GM21447 (cell line): ENCODE measurements at regions not wholly inside any gene's neighbourhood (a gene's known extent, or its start where the extent isn't known, plus 50 kb on each side); places are given as distances from the start of the nearest gene placed in this dataset.

Experiments used
- ATAC-seq: cut with Tn5 transposase; IDR thresholded peaks from one replicate; pipeline ENCODE4 v1.9.1; 2021; ENCODE audit not compliant: unreplicated experiment

DNA sequence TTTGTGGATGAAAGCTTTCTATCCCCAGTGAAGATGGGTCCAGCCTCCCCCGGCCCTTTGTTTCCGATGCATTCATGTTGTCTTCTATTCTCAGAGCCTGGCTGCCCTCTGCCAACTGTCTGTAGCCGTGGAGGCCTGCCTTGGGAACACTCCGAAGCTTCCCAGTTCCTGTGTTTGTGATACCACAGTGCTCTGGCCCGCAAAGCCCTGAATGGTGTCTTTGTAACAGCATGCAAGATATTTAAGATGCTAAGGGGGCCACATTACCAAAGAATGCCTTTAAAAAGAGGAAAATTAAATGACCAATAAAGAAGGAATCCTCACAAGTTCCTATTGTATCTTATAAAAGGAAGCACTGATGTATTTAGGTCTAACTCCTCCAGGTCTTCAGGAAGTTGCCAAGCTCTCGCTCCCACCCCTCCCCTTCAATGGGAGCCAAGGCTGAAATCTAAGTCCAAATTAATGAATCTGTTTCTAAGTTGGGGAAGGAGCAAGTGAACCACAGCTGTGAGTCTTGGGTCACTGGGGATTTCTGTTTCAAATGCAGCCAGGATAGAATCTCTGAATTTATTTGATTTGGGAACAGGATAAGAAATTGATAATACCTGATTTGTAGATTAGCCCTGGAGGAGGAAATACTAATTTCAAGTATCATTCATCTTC, 596.1 kb downstream of the QKI start:
- ATAC-seq: no peak

DNA sequence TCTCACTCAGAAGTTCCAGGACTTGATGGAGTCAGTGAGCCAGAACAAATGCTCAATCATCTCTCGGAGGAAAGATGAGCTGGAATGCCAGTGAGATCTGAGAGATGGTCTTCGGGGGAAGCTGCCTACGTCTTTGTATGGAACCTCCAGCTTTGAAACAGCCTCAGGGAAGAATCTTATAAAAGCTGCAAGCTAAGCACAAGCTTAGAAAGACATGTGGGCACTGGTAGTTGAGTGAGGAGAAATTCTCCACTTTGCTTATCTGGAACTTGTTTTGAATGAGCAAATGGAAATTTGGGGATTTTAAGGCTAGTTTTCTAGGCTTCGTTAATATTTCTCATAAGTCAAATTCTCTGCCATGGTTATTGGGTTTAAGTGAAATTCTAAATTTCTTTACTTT, 594.4 kb downstream of the QKI start:
- ATAC-seq: no peak

DNA sequence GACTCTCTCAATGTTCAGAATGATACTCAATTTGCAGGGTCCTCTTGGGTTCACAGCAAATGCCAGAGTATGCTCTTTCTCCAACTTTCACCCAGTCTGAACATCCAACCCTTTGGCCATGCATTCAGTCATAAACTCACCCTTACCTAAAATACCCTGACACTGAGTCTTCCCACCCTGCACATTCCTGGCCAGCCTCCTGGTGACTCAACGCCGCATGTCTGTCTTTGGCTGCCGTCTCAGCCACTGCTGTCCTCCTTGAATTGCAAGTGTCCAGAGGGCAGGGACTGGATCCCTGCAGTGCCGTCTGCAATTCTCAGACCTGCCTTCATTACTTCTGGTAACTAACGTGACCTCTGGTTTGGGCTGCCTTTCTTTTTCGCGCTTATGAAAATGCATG, 593.4 kb downstream of the QKI start:
- ATAC-seq: no peak

DNA sequence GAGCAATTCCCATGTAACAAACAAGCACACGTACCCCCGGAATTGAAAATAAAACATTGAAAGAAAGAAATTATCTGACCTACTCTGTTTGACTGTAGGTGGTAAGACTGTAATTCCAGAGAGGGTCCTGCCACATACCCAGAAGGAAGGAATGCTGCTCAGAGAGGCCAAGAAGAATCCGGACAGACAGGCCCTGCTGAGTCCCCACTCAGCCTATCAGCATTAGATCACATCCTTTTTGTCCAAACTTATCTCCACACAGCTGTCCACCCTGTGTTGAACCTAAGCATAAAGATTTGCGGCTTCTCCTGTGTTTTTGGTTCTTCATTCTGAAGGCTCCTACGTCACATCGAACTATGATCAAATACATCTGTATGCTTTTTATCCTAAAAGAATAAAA, 591.9 kb downstream of the QKI start:
- ATAC-seq: no peak

DNA sequence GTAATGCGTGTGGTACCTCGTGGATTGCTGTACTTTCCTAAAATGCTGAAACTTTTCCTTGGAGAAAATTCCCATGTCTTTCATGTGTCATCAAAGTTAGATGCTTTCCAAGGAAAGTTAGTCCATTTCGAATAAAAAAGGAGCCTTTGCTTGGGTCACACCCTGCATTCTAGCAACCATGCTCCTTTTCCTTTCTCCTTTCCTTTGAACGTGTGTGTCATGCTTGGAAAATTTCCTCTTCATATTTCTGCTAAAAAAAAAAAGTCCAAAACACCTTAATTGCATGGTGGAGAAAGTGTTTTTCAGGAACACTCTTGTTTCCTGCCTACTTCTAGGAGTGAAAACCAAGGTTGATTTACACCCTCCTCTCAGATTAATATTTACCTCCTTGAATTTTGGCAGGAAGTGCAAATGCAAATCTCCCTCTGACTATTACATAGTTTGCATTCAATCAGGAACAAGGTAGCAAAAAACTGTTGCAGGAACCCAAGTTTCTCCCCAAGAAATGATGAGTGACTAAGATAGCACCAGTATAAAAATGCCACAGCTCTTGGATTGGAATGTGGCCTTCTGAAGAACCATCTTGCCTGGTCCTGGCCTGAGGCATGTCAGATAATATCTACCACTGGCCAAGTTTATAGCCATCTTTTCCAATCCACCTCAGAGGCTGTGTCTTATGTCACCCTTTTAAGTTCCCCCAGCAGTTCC, 590.6 kb downstream of the QKI start:
- ATAC-seq: no peak

DNA sequence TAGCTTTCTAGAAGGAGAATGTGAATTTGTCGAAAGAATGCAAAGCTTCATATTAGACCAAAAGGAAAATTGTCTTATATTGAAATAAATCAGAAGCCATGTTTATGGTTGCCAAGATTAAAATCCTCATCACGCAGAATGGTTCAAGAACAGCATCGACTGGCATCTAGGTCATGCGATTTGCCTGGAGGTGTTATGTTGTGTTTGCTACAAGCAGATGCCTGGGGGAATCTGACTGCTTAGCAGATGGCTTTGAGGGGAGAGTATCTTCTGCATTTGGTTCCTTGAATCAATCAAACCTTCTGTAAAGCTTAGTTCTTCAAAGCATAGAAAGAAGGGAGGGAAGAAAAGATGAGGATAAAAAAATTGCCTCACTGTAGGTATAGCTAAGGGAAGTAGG, 585.8 kb downstream of the QKI start:
- ATAC-seq: no peak

DNA sequence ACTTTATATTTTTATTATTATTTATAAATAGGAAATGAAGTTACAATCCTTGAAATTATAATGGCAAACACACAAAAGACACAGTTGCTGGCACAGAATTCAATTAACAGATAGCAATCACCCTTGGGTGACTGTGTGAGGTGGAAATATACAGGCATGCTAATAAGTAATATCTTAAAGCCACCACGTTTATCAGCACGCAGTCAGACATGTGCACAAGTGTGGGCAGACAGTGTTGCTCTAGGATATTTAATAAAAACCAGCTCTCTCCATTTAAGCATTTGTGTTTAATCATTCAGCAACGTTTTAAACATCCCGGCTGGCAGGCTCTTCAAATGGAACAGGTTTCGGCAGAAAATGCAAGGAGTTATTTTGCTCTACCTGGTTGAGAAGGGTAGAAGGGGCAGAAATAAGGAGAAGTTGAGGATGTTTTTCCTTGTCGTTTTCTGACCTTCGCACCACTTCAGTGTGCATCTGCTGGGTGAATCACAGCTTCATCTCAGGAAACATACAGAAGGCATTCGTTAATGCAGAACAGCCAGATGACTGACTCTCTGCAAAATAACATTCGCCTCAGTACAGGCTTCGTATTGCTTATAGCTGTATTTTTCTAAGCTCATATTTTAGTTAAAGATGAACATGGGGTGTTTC, 585.1 kb downstream of the QKI start:
- no peak for ATAC-seq

DNA sequence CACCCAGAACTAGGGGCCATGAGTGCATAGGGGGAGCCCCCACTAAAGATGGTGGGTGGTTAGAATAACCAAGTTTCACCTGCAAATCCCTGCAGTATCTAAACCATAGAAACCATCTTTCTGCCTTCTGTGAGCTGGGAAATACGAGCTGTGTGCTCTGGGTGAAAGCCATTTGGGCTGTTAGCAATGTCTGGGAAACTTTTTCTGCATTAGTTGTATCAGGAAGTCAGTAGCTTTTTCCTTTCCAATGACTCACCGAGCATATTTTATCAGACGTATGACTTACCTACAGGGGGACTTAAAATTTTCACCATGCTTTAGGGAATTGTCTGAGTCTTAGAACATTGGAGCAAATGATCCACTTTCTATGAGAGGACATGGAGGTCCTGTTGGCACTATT, 584.0 kb downstream of the QKI start:
- no peak for ATAC-seq

DNA sequence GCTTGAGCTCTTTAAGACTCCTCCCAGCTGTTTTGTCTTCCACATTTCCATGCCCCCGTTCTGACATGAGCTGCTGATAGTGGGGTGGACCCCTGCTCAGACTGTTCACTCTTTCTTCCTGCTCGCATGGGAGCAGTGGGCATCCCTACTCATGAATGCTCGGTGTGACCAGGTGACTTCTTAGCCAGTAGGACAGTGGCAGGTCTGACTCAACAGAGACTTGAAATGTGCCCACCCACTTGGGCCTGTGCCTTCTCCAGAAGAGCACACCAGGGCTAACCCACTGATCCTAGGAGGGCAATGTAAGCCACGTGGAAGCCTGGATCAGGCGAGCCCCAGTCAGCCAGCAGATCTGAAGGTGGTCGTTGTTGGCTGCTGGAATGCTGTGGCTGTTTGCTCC, 582.0 kb downstream of the QKI start:
- no peak for ATAC-seq

DNA sequence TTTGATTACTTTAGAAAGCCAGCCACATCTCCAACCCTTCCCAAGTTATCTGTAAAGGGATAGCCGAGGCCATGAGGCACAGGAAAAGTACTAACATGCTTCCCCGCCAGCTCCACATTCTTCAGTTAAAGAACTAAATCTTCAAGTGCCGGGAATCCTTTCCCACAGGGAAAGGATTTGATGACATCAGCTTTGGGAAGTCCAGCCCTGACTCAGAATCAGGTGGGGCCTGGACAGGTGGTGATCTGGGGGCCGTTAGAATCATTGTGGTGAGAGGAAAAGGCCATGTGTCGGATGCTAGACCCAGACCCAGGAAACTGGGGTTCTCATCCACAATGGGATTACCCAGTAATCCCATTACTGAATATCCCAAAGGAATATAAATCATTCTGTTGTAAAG, 580.0 kb downstream of the QKI start:
- no peak for ATAC-seq

DNA sequence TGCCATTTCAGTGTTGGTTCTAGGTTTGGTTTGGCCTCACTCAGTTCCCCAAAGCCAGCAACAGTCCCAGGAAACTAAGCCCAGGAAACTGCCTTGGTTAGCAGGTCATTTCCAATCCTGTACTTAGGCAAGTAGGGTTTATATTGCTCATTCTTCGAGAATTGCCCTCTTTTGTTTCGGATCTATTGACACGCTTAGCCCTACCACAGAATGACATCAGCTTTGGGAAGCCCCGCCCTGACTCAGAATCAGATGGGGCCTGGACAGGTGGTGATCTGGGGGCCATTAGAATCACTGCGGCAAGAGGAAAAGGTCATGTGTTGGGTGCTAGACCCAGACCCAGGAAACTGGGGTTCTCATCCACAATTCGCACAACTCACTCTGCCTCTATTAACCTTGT, 578.2 kb downstream of the QKI start:
- ATAC-seq: no peak

DNA sequence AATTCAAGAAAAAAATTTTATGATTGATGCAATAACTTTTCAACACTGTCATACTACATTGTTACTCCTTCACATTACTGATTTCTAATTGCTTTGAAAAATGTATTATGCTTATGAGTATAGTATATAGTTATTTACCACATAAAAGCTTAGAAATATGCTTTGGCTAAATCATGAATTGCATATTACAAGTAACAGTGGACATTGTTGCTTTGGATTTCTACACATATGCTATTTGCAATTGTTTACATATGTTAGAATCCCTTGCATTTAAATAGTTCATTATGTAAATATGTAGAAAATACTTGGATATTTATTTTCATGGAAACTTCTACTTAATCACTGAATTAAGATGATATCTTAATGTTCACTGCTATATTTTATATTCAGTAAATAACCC, 577.5 kb downstream of the QKI start:
- ATAC-seq: no peak

DNA sequence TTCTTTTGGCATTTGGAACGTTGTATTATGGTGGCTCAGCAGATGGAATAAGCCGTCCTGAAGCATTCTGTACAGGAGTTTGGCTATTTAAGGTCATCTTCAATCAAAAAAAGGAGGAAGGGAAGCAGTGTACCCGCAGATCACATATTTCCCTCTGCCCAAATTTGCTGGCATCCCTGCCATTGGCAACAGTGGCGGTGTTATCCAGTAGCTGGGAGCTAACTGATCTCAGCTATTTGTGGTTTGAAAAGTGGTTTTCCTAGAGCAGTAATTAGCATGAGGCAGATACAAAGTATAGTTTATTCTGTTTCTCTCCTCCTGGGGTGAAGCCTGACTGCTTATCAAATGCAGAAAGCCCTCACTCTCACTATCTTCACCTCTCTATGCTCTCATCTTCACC, 576.8 kb downstream of the QKI start:
- no peak for ATAC-seq

DNA sequence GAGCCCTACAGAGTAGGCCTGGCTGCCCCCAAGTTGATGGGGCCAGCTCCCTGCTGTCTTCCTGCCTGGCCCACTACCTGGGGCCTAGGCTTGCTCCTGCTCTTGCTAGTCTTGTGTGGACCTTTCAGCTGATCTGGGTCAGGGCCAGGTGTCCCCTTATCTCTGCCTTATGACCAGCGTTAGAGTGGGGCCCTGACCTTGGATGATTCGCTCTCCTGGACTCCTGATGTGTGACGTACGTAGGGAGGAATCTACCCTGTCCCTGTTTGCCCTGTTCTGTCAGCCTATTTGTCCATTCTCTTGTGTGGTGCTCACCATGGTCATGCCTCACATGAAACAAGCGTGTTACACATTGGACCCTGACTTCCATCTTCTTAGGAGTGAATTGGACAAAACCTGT, 571.8 kb downstream of the QKI start:
- no peak for ATAC-seq

DNA sequence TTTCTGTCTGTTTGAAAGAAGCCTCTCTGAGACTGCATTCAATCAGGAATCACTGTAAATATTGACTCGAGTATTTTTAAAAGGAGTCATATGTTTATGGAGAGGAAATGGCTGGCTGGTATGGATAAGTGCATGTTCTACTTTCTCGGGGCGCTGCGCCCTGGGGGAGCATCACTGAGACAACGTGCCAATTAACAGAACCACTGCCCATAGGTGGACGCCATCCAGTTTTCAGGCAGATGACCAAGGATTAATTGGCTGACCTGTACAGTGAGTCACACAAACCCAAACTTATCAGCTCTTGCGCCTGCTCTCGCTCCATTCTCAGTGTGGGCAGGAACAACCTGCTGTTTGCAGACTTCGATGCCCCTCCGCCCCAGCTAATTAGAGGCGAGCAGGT, 571.2 kb downstream of the QKI start:
- no peak for ATAC-seq

DNA sequence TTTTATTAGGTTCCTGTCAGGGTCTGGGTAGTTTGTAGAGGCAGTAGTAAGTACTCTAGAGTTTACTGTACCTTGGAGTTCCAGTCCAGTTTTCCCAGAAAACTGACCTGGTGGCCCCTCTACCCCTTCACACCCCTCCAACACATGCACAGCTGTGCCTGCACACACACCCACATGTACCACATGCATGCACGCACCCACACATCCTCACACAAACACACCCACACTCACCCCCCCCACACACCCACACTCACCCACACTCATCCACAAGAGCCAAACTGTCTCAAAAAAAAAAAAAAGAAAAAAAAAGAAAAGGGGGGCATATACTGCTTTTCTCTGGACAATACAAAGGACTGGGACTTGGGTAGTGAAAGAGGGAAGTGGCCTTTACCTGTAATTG, 570.5 kb downstream of the QKI start:
- no peak for ATAC-seq

DNA sequence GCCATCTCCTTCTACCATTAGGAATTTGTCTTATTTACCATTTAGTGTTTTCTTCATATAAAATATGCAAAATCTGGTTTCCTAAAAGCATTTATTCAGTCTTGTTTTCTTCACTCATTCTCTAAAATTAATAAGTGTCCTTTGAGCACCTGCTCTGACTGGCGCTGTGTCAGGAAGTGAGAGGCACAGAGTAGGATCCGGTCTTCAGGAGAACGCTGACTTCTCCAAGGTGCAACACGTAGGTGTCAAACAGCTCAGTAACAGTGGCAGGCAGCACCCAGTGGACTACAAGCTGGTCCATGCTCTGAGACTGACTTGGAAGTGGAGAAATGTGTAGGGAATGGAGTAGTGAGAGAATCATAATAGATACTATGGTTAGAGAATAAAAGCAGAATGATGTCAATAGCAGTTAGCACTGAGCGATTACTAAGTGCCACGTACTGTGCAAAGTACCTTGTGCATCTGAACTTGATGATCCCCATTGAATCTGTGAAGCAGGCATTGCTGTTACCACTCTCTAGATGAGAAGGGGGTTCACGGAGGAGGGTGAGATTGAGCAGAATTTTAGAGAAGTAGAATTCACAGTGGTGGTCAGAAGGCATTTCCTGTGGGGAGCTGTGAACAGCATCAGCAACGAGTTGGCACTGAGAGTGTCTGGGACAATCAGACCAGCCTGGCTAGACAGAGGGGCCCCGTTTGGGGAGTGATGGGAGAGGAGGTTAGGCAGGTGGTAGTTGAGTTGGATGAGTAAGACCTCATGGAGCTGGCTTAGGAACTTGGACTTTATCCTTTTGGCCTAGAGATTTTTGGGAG, 569.8 kb downstream of the QKI start:
- no peak for ATAC-seq

DNA sequence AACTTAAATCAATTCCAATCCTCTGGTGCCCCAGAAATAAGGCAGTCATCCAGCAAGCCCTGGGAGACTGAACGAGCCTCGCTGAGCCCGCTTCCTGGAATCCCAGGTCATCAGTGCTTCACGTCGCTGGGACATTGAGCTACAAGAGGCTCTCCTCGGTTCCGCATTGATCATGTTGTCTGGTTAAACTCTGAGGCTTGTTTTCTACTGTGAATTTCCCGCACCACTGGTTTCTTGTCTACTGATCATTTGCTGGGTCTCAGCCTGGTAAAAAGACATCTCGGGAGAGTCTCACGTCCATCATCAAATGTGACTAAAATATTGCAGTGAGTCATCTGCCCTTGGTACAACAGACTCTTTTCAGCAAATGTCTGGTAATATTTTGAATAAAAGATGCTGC, 569.2 kb downstream of the QKI start:
- ATAC-seq: no peak

DNA sequence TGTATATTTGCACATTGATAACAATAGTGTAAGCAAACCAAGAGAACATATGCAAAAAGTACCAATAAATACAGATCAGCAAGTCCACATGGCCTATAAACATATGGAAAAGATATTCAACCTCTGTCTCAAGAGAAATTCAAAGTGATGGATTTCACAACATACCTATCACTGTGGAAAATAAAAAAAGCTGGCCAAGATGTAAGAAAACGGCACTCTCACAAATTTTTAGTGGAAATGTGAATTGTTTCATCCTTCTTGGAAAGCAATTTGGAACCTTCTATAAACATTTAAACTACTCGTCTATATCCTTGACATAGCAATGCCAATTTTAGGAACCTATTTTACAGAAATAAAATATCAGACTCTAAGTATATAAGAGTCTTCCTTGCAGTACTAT, 559.8 kb downstream of the QKI start:
- no peak for ATAC-seq

DNA sequence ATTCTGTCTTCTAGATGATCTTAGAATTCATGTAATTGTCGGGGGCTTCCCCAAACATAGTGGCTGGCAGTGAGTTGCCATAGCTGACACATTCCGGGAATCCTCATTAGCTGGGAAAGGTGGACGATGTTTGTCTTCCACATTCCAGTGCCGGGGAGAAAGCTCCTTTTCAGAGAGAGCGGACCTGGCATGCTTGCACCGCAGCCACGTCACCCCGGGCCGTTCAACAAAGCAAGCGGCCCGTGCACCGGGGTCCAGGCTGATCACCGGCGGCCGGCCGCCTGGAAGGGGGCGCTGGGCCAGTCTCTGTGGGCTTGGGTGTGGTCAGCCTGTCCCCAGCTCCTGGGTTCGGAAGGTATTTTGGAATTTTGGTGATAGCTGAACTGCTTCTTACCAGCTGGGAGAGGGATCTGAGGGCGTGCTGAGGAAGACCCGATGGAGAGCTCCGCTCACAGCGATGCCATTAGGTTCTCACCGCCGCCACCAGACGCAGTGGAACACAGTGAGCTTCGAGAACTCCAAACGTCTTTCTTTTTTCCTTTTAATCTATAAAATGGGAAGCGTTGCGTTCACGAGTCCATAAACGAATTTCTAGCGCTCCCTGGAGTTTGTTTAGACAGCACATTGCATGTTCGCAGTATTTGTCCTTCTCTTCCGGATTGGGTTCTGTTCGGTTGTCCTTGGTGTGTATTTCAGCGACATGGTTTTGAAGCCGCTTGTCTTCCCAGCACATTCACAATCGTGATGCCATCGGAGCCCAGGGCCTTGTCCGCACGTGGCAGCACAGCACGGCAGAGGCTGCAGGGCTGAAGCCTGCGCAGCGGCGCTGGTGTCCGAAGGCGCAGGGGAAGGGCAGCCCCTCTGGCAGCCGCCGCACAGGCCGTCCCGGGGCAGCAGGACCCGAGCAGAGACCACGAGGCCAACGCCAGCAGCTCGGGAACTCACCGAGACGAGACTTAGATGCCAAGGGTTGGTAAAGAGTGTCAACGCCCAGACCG, 557.6 kb downstream of the QKI start:
- no peak for ATAC-seq
